ENCODE measurements at regions not wholly inside any gene's neighbourhood (a gene's known extent, or its start where the extent isn't known, plus 50 kb on each side); places are given as distances from the start of the nearest gene placed in this dataset.

DNA sequence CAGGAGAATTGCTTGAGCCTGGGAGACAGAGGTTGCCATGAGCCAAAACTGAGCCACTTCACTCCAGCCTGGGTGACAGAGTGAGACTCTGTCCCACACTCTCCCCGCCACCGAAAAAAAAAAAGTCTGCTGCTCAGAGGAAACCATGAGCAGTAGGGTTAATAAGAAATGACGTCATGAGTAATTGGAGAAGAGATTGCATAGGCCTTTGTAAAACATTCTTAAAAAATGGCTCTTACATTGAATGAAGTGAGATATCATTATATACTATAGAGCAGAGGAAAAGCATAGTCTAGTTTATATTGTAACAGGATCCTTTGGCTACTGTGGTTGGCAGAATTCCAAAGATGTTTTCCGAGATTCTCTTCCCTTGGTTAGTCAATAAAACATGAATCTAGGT lies 228.2 kb downstream of the PCDH20 start:
- no peak overlapping the region for H3K9ac ChIP-seq (ENCODE audit: control insufficient read depth, insufficient read depth, low read length)
- no peaks in the 10 kb centered on the region for H3K9me3 ChIP-seq (replicated peaks; ENCODE audit: control insufficient read depth, insufficient read depth, low read length)
- no peaks in the 10 kb centered on the region for H3K79me2 ChIP-seq (ENCODE audit: control insufficient read depth, insufficient read depth, low read length)
- no peak overlapping the region for H3K4me3 ChIP-seq
- ChIA-PET CTCF (no interaction called here), POLR2A (no interaction called here), SMC1A (ENCODE audit: uncharacterized antibody, unreplicated experiment) (no interaction called here), RAD21 (ENCODE audit: unreplicated experiment) (no interaction called here)
- H2AFZ ChIP-seq (ENCODE audit: control insufficient read depth, low read depth, low read length), result no peak overlapping the region
- no TSS peak for BruUV-seq (replicated peaks)
- H3K36me3 ChIP-seq (ENCODE audit: control insufficient read depth in 2 of 2, insufficient read depth in 2 of 2, low read length in 1 of 2), result no peaks in the 10 kb centered on the region
- intact Hi-C loops (cut with micrococcal nuclease; ENCODE audit: unreplicated experiment), result no loop called here
- no peak overlapping the region for H3K27ac ChIP-seq (ENCODE audit: control insufficient read depth, insufficient read depth)
- no peak for TF ChIP-seq GABPA (IDR thresholded peaks at IDR 0.05; ENCODE audit: low read depth)
- TF ChIP-seq EZH2 (IDR thresholded peaks at IDR 0.05; ENCODE audit: borderline replicate concordance, control insufficient read depth, low read depth, low read length), result no peak
- TF ChIP-seq CBX5 (IDR thresholded peaks at IDR 0.05; ENCODE audit: low read depth), result no peak
- no peak for TF ChIP-seq BHLHE40 (IDR thresholded peaks at IDR 0.05; ENCODE audit: borderline replicate concordance in 1 of 2, low read depth in 2 of 2, low read length in 1 of 2)
- no peak for TF ChIP-seq SMARCA5 (IDR thresholded peaks at IDR 0.05)
- no peak for TF ChIP-seq MTA2 (IDR thresholded peaks at IDR 0.05; ENCODE audit: low read depth)
- TF ChIP-seq PML (IDR thresholded peaks at IDR 0.05; ENCODE audit: low read length), result no peak
- TF ChIP-seq POLR2AphosphoS2 (IDR thresholded peaks at IDR 0.05; ENCODE audit: low read depth, low read length), result no peak
- TF ChIP-seq, protein P1, sequence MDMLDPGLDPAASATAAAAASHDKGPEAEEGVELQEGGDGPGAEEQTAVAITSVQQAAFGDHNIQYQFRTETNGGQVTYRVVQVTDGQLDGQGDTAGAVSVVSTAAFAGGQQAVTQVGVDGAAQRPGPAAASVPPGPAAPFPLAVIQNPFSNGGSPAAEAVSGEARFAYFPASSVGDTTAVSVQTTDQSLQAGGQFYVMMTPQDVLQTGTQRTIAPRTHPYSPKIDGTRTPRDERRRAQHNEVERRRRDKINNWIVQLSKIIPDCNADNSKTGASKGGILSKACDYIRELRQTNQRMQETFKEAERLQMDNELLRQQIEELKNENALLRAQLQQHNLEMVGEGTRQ (IDR thresholded peaks at IDR 0.05; ENCODE audit: borderline replicate concordance, low read depth, low read length), result no peak
- 6% methylated on average over 4 of the region's 4 CpGs for WGBS (ENCODE audit: insufficient coverage, insufficient replicate concordance, low lambda C conversion rate, missing lambda C conversion rate)
- H3K27me3 ChIP-seq (replicated peaks in 1 of 2; ENCODE audit: control insufficient read depth in 2 of 2, insufficient read depth in 2 of 2, low read length in 1 of 2), result no peaks in the 10 kb centered on the region
- H3K4me2 ChIP-seq (ENCODE audit: control insufficient read depth, insufficient read depth), result no peak overlapping the region
- in situ Hi-C loops (cut with MboI), result no loop called here
- ATAC-seq (no peak), DNase-seq (ENCODE audit: low read depth, low spot score) (no peak), FAIRE-seq (no peak)
- H3K4me1 ChIP-seq (ENCODE audit: control insufficient read depth, insufficient read depth, low read length), result no peaks in the 10 kb centered on the region
- no peaks in the 10 kb centered on the region for H4K20me1 ChIP-seq (ENCODE audit: control insufficient read depth, insufficient read depth)

All from GM12878 (cell line).